Large intestine (tissue), 3 donors: ENCODE measurements at regions not wholly inside any gene's neighbourhood (a gene's known extent, or its start where the extent isn't known, plus 50 kb on each side); places are given as distances from the start of the nearest gene placed in this dataset.
A peak's percentile ranks its signal among the peaks of the same experiment; 100 is the strongest.
"Not testable (repeated sequence)": the region's sequence is repeated elsewhere in the genome, so short reads cannot be mapped to it uniquely, and the experiment has no call there.

ENCODE experiments used
- DNase-seq, 2 donors: peaks; one replicate each; pipeline versions ENCODE4 v3.0.0 to v3.0.0-alpha.2; 2013
- H3K27ac ChIP-seq: one replicate; pipeline ENCODE4 v1.5.1; 2013; ENCODE audit warnings: low read length
- H3K27me3 ChIP-seq: 2 replicates; pipeline ENCODE4 v1.6.1; 2013; ENCODE audit warnings: low read length; ENCODE audit not compliant: control insufficient read depth, insufficient read depth
- H3K36me3 ChIP-seq: 2 replicates; pipeline ENCODE4 v1.6.1; 2013; ENCODE audit warnings: low read length; ENCODE audit not compliant: control insufficient read depth, insufficient read depth
- H3K4me1 ChIP-seq: one replicate; pipeline ENCODE4 v1.6.1; 2013; ENCODE audit warnings: low read length; ENCODE audit not compliant: control insufficient read depth, insufficient read depth
- H3K4me3 ChIP-seq: one replicate; pipeline ENCODE4 v1.5.1; 2013; ENCODE audit warnings: low read length
- H3K9me3 ChIP-seq: one replicate; pipeline ENCODE4 v1.6.1; 2013; ENCODE audit warnings: mild to moderate bottlenecking, low read depth, low read length, moderate library complexity; ENCODE audit not compliant: control insufficient read depth
- WGBS: methylation state at CpG from one replicate; pipeline ENCODE4 v1.1.5; 2013; ENCODE audit warnings: low lambda C conversion rate; ENCODE audit not compliant: insufficient coverage; 5-methylcytosine and 5-hydroxymethylcytosine counted together

DNA sequence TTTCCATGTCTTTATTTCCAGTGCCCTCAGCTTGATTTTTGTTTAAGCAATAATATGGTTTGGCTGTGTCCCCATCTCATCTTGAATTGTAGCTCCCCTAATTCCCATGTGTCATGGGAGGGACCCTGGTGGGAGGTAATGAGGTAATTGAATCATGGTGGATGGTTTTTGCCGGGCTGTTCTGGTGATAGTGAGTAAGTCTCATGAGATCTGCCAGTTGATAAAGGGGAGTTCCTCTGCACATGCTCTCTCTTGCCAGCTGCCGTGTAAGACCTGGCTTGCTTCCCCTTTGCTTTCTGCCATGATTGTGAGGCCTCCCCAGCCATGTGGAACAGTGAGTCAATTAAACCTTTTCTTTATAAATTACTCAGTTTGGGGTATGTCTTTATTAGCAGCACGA lies 559.6 kb upstream of the ADAMTS5 start:
- no peak overlapping the region for H3K4me3 ChIP-seq
- H3K4me1 ChIP-seq, result peaks cover 3% of the 10 kb centered on the region
- H3K9me3 ChIP-seq, result no peaks in the 10 kb centered on the region
- no peaks in the 10 kb centered on the region for H3K27me3 ChIP-seq
- no peak overlapping the region for H3K27ac ChIP-seq
- 88% methylated on average over 1 of the region's 3 CpGs for WGBS
- DNase-seq, result no peak
- no peaks in the 10 kb centered on the region for H3K36me3 ChIP-seq

DNA sequence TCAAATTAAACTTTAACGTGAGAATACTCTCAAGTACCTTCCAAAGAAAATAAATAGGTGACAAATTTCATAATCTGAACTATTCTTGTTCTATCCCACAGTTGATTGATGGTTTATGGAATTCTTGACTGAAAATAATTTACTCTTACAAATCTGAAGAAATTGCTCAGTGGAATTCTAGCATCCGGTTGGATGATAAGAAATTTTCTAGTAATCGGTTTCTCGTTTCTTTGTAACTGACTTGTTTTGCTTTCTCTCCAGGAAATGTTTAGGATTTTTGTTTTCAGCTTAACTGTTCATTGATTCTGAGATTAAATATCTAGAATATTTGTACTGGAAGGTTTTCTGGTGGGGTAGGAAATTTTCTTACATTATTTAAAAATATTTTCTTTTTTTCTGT lies 558.9 kb upstream of the ADAMTS5 start:
- WGBS, result no CpG with 5 or more reads among the region's 4 CpGs
- Histone ChIP-seq H3K36me3 (no peaks in the 10 kb centered on the region), H3K4me1 (no peaks in the 10 kb centered on the region), H3K9me3 (no peaks in the 10 kb centered on the region), H3K27me3 (no peaks in the 10 kb centered on the region), H3K27ac (no peak overlapping the region), H3K4me3 (no peak overlapping the region)
- DNase-seq, result no peak

DNA sequence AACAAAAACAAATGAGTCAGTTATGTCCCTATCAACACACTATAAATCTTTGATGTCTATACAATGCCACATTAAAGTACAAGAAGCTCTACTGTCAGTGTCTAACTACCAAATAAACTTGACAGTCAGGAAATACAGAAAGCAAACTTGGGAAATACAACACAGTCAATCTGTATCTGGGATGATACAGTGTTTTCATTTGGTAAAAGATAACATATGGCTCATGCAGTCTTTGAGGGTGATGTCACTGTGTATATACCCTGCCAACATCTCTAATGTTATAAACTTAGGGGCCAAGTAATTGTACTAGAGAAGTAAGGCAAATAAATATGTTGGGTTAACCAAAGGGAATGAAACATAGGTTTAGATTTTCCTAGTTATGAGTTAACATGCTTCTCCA lies 552.5 kb upstream of the ADAMTS5 start:
- Histone ChIP-seq H3K27ac (no peak overlapping the region), H3K4me1 (no peaks in the 10 kb centered on the region), H3K4me3 (no peak overlapping the region), H3K9me3 (no peaks in the 10 kb centered on the region), H3K27me3 (no peaks in the 10 kb centered on the region), H3K36me3 (no peaks in the 10 kb centered on the region)
- DNase-seq, result peak in 1 of 2 donors; percentile 8

DNA sequence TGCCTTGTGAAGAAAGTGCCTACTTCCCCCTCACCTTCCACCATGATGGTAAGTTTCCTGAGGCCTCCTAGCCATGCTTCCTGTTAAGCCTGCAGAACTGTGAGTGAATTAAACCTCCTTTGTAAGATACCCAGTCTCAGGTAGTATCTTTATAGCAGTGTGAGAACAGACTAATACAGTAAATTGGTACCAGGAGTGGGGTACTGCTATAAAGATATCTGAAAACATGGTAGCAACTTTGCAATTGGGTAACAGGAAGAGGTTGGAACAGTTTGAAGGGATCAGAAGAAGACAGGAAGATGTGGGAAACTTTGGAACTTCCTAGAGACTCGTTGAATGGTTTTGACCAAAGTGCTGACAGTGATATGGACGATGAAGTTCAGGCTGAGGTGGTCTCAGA lies 550.3 kb upstream of the ADAMTS5 start:
- H3K4me1 ChIP-seq, H3K27ac ChIP-seq, H3K27me3 ChIP-seq, H3K9me3 ChIP-seq, H3K4me3 ChIP-seq, DNase-seq, H3K36me3 ChIP-seq: not testable (repeated sequence)
- 80% methylated on average over 1 of the region's 2 CpGs for WGBS

DNA sequence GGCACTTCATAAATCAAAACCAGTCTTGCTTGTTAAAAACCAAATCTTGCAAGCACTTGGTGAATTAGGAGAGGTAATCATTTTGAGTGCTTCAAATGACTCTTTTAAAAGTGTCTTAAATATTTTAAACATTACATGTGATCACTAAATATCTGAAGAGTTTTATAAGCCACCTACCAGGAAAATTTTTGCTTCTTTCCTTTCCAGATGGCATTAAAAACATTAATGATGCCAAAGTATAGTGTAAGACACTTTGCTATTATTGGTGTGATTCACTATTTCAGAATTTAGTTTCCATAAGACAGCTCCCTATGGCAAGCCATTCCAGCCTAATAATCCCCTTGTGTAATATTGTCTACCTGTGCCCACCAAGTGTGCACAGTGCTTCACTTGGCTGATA lies 548.8 kb upstream of the ADAMTS5 start:
- Histone ChIP-seq H3K36me3 (no peaks in the 10 kb centered on the region), H3K4me3 (no peak overlapping the region), H3K4me1 (no peaks in the 10 kb centered on the region), H3K27me3 (no peaks in the 10 kb centered on the region), H3K9me3 (no peaks in the 10 kb centered on the region), H3K27ac (no peak overlapping the region)
- DNase-seq, result no peak

DNA sequence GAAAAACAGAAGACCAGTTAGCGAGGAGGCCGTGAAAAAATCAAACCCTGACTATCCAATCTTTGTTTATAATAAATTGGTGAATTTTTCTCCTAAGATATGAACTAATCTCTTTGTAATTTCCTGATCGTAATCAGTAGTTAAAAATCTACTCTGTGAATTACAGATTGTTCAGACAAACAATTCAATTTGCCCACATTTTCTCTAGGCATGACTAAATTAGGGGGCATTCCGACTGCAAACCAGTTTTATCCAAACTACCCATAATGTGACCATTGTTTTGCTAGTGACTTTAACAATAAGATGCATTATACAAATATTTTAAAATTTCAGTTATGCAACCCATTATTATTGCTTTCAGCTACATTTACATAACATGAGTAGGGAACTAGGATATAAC lies 546.9 kb upstream of the ADAMTS5 start:
- WGBS, result 100% methylated on average over 3 of the region's 4 CpGs
- Histone ChIP-seq H3K27me3 (no peaks in the 10 kb centered on the region), H3K4me1 (no peaks in the 10 kb centered on the region), H3K36me3 (no peaks in the 10 kb centered on the region), H3K9me3 (no peaks in the 10 kb centered on the region), H3K27ac (no peak overlapping the region), H3K4me3 (no peak overlapping the region)
- no peak for DNase-seq

DNA sequence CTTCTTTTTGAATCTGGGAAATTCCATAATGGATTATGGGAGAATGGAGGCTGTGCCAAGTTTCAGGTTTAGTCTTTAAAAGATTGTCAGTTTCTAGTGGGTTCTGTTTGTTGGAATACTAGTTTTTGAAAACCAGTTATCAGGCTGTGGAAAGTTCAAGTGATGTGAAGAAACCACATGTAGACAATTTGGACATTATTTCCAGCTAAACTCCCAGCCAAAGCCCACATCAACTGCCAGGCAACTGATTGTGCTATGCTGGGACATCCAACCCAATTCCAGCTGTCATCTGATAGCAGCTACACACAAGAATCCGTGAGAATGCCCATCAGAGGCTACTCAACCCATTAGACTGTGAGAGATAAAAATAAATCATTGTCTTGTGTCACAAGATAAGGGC lies 546.1 kb upstream of the ADAMTS5 start:
- no peaks in the 10 kb centered on the region for H3K9me3 ChIP-seq
- H3K4me1 ChIP-seq, result no peaks in the 10 kb centered on the region
- H3K4me3 ChIP-seq, result no peak overlapping the region
- H3K36me3 ChIP-seq, result no peaks in the 10 kb centered on the region
- no peak overlapping the region for H3K27ac ChIP-seq
- H3K27me3 ChIP-seq, result no peaks in the 10 kb centered on the region
- no peak for DNase-seq
- no CpG with 5 or more reads among the region's 1 CpG for WGBS

DNA sequence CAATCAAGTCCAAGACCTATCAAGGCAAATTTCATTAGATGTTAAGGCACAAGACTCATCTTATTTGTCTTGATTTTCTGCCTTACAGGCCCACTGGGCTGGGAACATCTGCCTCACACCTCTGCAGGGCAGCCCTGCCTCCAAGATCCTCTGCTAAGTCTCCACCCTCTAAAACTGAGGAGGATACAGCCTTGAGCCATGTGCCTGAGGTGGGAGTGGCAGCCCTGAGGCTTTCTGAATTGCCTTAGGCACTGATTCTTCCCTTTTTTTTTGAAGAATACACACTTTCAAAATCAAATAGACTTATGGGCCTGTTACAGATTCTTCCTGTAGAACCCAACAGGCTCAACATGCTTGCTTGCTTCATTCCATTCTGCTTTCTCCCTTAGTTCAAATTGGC lies 544.3 kb upstream of the ADAMTS5 start:
- DNase-seq, result no peak
- Histone ChIP-seq H3K36me3 (no peaks in the 10 kb centered on the region), H3K27me3 (no peaks in the 10 kb centered on the region), H3K27ac (no peak overlapping the region), H3K4me3 (no peak overlapping the region), H3K4me1 (no peaks in the 10 kb centered on the region), H3K9me3 (no peaks in the 10 kb centered on the region)

DNA sequence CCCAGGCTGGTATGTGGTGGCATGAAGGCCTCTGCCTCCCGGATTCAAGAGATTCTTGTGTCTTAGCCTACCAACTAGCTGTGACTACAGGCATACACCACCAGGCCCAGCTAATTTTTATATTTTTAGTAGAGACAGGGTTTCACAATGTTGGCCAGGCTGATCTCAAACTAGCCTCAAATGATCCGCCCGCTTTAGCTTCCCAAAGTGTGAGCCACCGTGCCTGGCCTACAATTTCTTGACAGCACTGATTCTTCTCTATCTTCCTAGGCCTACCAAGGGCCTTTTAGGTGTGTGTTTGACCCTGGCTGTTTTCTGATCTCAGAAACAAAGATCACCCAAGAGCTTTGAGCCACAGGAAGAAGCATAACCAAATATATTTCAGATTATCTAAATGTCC lies 540.8 kb upstream of the ADAMTS5 start:
- no peak overlapping the region for H3K27ac ChIP-seq
- H3K36me3 ChIP-seq, result no peaks in the 10 kb centered on the region
- H3K27me3 ChIP-seq, result no peaks in the 10 kb centered on the region
- DNase-seq, result no peak
- H3K4me1 ChIP-seq, result no peaks in the 10 kb centered on the region
- H3K4me3 ChIP-seq, result no peak overlapping the region
- no CpG with 5 or more reads among the region's 4 CpGs for WGBS
- H3K9me3 ChIP-seq, result no peaks in the 10 kb centered on the region

DNA sequence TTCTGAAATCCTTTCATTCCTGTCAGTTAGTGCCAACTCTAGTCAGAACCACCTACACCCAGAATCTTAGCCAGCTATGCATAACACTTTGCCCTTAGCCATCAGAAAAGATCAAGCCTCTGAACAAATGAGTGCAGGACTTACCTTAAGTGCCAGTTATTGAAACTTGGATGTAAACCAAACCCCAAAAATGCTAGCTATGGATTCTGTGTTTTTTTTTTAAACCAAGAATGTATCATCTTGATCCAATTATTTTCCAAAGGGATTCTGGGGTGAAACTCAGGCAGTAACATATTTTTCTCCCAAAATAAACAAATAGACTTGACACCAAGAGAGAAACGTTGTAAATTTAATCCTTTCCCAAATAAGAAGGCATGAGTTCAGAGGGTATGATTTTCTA lies 538.6 kb upstream of the ADAMTS5 start:
- Histone ChIP-seq H3K27me3 (no peaks in the 10 kb centered on the region), H3K4me3 (no peak overlapping the region), H3K4me1 (no peaks in the 10 kb centered on the region), H3K9me3 (no peaks in the 10 kb centered on the region), H3K27ac (no peak overlapping the region), H3K36me3 (no peaks in the 10 kb centered on the region)
- 22% methylated on average over 1 of the region's 1 CpG for WGBS
- DNase-seq, result no peak

DNA sequence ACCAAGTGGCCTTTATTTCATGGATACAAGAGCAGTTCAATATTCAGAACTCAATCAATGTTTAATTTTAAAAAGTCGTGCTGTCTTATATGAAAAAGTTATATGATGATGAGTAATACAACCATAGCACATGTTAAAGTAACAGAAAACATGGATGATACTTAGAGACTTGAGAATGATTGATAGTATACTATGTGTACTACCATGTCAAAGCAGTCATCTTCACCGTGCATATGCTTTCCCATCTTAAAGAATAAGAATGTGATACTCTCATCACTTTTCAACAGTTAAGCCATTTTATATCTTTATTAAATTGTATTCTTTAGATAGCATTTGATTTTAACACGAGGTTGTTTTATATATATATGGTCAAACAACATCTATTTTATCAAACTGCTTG lies 535.9 kb upstream of the ADAMTS5 start:
- WGBS, result 84% methylated on average over 2 of the region's 3 CpGs
- Histone ChIP-seq H3K27ac (no peak overlapping the region), H3K27me3 (no peaks in the 10 kb centered on the region), H3K36me3 (no peaks in the 10 kb centered on the region), H3K4me1 (no peaks in the 10 kb centered on the region), H3K4me3 (no peak overlapping the region), H3K9me3 (no peaks in the 10 kb centered on the region)
- no peak for DNase-seq

DNA sequence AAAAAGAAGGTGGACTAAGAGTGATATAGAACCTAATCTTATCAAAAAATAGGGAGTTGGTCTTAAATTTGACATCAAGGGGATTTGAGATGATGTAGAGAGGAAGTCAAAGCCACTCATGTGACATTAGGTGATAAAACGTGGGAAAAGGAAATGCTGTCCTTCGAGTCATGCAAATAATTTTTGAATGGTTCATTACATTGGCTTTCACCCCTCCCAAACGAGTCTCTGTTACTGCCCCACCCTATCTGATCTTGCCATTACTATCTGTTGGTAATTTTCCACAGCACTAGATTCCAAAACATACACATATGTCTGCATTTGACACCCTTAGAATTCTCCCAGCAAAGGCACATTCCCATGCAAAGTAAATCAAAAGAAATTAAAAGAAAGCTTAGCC lies 531.1 kb upstream of the ADAMTS5 start:
- no peaks in the 10 kb centered on the region for H3K36me3 ChIP-seq
- no peak overlapping the region for H3K27ac ChIP-seq
- 67% methylated on average over 1 of the region's 3 CpGs for WGBS
- no peaks in the 10 kb centered on the region for H3K27me3 ChIP-seq
- no peak for DNase-seq
- no peaks in the 10 kb centered on the region for H3K4me1 ChIP-seq
- no peaks in the 10 kb centered on the region for H3K9me3 ChIP-seq
- H3K4me3 ChIP-seq, result no peak overlapping the region
